ENCODE measurements at regions not wholly inside any gene's neighbourhood (a gene's known extent, or its start where the extent isn't known, plus 50 kb on each side); places are given as distances from the start of the nearest gene placed in this dataset.

- Histone ChIP-seq H3K9me3 (no peaks in the 10 kb centered on the region), H3K4me3 (no peak overlapping the region), H3K27ac (no peak overlapping the region), H3K27me3 (no peaks in the 10 kb centered on the region), H3K4me1 (no peaks in the 10 kb centered on the region), H3K36me3 (no peaks in the 10 kb centered on the region)
- no peak for FAIRE-seq
- intact Hi-C loops (cut with DNase I), result no loop called here
- 72 to 85% methylated on average over 1 of the region's 1 CpG for WGBS, 2 donors
- peak in 1 of 4 donors; percentile 30 for TF ChIP-seq CTCF (IDR thresholded peaks at IDR 0.05)
- DNase-seq, result peak in 3 of 6 donors; percentile 18 to 30 (median 23)
- ATAC-seq, result peak in 3 of 4 donors; percentile 34 to 44 (median 41)
These were observed 927.0 kb upstream of the CRIM1 start for GRCh38 chr2:35428548-35428947.

GRCh38 chr2:35421485-35421884 is 934.1 kb upstream of the CRIM1 start:
- intact Hi-C loops (cut with DNase I), result no loop called here
- 70 to 86% methylated on average over 1 of the region's 1 CpG for WGBS, 2 donors
- H3K4me1 ChIP-seq, result no peaks in the 10 kb centered on the region
- DNase-seq, result no peak
- no peak for ATAC-seq
- H3K4me3 ChIP-seq, result no peak overlapping the region
- no peak for FAIRE-seq
- H3K9me3 ChIP-seq, result no peaks in the 10 kb centered on the region
- no peaks in the 10 kb centered on the region for H3K27me3 ChIP-seq
- no peaks in the 10 kb centered on the region for H3K36me3 ChIP-seq
- no peak for TF ChIP-seq CTCF (IDR thresholded peaks at IDR 0.05)
- no peak overlapping the region for H3K27ac ChIP-seq

- DNase-seq, result no peak
These were observed 938.3 kb upstream of the CRIM1 start for GRCh38 chr2:35417293-35417692.

GRCh38 chr2:35416391-35417140 is 939.0 kb upstream of the CRIM1 start:
- no peak for DNase-seq
- Histone ChIP-seq H3K27me3 (no peaks in the 10 kb centered on the region), H3K36me3 (no peaks in the 10 kb centered on the region), H3K4me3 (no peak overlapping the region), H3K4me1 (no peaks in the 10 kb centered on the region), H3K27ac (no peak overlapping the region), H3K9me3 (no peaks in the 10 kb centered on the region)
- 36 to 38% methylated on average over 2 of the region's 2 CpGs for WGBS, 2 donors
- no peak for FAIRE-seq
- ATAC-seq, result no peak
- TF ChIP-seq CTCF (IDR thresholded peaks at IDR 0.05), result no peak
- intact Hi-C loops (cut with DNase I), result no loop called here

More at GRCh38 chr2:35417293-35417692, 938.3 kb upstream of the CRIM1 start:
- no peaks in the 10 kb centered on the region for H3K36me3 ChIP-seq
- H3K27ac ChIP-seq, result no peak overlapping the region
- H3K4me1 ChIP-seq, result no peaks in the 10 kb centered on the region
- H3K9me3 ChIP-seq, result no peaks in the 10 kb centered on the region
- no peaks in the 10 kb centered on the region for H3K27me3 ChIP-seq
- ATAC-seq (no peak), FAIRE-seq (no peak)
- WGBS, 2 donors, result 22 to 40% methylated on average over 1 of the region's 1 CpG
- no peak for TF ChIP-seq CTCF (IDR thresholded peaks at IDR 0.05)
- H3K4me3 ChIP-seq, result no peak overlapping the region
- intact Hi-C loops (cut with DNase I), result no loop called here

GRCh38 chr2:35415942-35416341 is 939.6 kb upstream of the CRIM1 start:
- no peaks in the 10 kb centered on the region for H3K4me1 ChIP-seq
- H3K4me3 ChIP-seq, result no peak overlapping the region
- ATAC-seq (no peak), FAIRE-seq (no peak), DNase-seq (no peak)
- 62 to 74% methylated on average over 4 of the region's 4 CpGs for WGBS, 2 donors
- TF ChIP-seq CTCF (IDR thresholded peaks at IDR 0.05), result no peak
- H3K27ac ChIP-seq, result no peak overlapping the region
- H3K9me3 ChIP-seq, result no peaks in the 10 kb centered on the region
- no peaks in the 10 kb centered on the region for H3K27me3 ChIP-seq
- H3K36me3 ChIP-seq, result no peaks in the 10 kb centered on the region
- intact Hi-C loops (cut with DNase I), result no loop called here
